Mesodermal cell (in vitro differentiated cells): ENCODE measurements at regions not wholly inside any gene's neighbourhood (a gene's known extent, or its start where the extent isn't known, plus 50 kb on each side); places are given as distances from the start of the nearest gene placed in this dataset.

Experiments
- H3K27ac ChIP-seq: 2 replicates; pipeline ENCODE4 v1.7.0; 2013; ENCODE audit warnings: mild to moderate bottlenecking, low read depth, low read length, moderate library complexity; ENCODE audit not compliant: severe bottlenecking
- H3K36me3 ChIP-seq: 2 replicates; pipeline ENCODE4 v1.7.1; 2013; ENCODE audit warnings: mild to moderate bottlenecking, low read length, moderate library complexity; ENCODE audit not compliant: control insufficient read depth, insufficient read depth
- H3K4me1 ChIP-seq: one replicate; pipeline ENCODE4 v1.7.1; 2013; ENCODE audit warnings: mild to moderate bottlenecking, low read length; ENCODE audit not compliant: insufficient read depth, control insufficient read depth, poor library complexity, severe bottlenecking
- H3K4me3 ChIP-seq: 2 replicates; pipeline ENCODE4 v1.7.0; 2013; ENCODE audit warnings: low read length, control low read depth, mild to moderate bottlenecking; ENCODE audit not compliant: insufficient read depth, poor library complexity, severe bottlenecking; ENCODE audit errors: extremely low read depth
- H3K9me3 ChIP-seq: 2 replicates; pipeline ENCODE4 v1.7.1; 2013; ENCODE audit warnings: mild to moderate bottlenecking, low read length, moderate library complexity; ENCODE audit not compliant: control insufficient read depth
- WGBS, 2 experiments: methylation state at CpG; one replicate each; pipeline ENCODE4 v1.1.5; 2013; ENCODE audit warnings: missing lambda C conversion rate in 2 of 2; ENCODE audit not compliant: insufficient coverage in 2 of 2; 5-methylcytosine and 5-hydroxymethylcytosine counted together

DNA sequence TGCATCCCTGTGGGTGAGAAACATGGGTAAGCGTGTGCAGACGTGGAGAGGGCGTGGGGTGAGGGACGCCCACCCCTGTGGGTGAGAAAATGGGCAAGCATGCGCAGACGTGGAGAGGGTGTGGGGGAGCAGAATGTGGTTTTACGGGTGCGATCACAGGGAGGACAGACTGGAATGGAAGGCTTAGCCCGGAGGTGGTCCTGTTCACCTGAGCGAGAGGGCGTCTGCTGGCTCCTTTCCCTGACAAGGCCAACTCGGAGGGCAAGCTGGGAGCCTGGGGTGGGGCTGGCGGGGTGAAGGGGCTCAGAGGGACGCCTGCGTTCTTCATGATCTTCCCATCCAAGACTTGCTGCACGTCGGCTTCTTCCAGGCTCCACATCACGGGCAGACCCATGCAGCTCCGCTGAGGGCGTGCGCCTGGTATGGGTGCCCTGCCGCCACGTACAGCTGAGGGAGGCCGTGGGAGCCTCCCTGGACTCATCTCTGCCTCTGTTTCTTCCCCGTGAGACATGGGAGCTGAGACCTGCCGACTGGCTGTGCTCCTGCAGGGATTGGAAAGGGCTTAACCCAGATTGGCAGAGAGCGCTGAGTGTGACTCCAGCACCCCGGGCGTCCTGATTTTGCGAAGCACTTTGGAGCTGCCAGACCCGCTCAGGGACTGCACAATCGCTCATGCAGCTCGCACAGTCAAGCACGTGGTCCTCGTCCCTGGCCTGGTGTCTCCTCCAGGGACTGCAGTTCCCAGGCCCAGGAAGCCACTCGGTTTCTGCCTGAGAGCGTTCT is 74.3 kb upstream of the SHH start:
- H3K4me3 ChIP-seq = no peak overlapping the region
- 91 to 94% methylated on average over 33 to 36 of the region's 37 CpGs for WGBS, 2 experiments

DNA sequence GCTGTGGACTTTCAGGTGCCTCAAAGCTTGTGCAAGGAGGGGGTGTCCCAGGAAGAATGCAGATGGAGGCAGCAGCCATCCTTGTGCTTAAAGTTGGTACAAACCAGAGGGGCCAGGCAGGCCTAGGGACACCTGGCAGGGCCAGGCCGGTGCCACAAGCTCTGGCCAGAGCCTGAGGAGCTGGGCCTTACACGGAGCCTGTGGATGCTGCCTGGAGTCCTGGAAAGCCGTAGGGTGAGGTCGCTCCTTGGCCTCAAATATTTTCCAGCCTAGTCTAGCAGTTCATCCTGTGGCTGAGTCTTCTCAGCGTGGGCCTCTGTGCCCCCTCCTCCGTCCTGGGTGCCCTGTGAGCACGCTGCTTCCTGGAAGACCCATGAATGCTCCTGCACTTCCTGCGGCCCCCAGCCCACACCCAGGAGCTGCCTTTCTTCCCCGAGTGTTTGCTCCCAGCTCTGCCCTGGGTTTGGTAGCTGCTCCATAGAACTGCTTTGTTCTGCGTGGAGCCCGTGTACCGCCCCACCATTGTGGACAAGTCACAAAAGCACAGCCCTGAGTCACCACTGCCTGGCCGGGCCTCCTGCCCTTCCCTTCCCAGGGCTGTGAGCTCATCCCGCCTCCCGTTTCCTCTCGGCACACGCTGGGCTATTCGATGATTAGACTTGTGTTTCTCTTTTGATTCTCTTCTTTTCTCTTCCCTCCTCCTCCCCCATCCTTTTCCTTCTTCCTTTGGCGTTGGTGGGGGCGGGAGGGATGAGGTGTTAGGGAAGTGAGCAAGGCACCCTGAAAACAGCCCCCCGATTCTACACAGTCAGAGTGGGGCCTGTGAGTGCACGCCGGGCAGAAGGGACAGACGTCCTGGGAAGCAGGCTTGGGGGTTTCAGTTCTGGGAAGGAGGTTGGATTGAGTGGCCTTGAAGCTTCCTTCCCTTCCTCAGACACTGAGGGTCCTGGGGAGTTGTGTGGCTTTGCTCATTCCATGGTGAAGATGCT is 73.2 kb upstream of the SHH start:
- H3K4me1 ChIP-seq = peaks cover 10% of the 10 kb centered on the region
- H3K36me3 ChIP-seq = no peaks in the 10 kb centered on the region
- 75 to 89% methylated on average over 15 to 19 of the region's 24 CpGs for WGBS, 2 experiments
- no peaks in the 10 kb centered on the region for H3K9me3 ChIP-seq
- H3K4me3 ChIP-seq = no peak overlapping the region
- peak overlapping the region; percentile 89 for H3K27ac ChIP-seq

More for the DNA sequence above, 74.3 kb upstream of the SHH start:
- Histone ChIP-seq H3K27ac (no peak overlapping the region), H3K4me1 (peaks cover 10% of the 10 kb centered on the region), H3K36me3 (no peaks in the 10 kb centered on the region), H3K9me3 (no peaks in the 10 kb centered on the region)

DNA sequence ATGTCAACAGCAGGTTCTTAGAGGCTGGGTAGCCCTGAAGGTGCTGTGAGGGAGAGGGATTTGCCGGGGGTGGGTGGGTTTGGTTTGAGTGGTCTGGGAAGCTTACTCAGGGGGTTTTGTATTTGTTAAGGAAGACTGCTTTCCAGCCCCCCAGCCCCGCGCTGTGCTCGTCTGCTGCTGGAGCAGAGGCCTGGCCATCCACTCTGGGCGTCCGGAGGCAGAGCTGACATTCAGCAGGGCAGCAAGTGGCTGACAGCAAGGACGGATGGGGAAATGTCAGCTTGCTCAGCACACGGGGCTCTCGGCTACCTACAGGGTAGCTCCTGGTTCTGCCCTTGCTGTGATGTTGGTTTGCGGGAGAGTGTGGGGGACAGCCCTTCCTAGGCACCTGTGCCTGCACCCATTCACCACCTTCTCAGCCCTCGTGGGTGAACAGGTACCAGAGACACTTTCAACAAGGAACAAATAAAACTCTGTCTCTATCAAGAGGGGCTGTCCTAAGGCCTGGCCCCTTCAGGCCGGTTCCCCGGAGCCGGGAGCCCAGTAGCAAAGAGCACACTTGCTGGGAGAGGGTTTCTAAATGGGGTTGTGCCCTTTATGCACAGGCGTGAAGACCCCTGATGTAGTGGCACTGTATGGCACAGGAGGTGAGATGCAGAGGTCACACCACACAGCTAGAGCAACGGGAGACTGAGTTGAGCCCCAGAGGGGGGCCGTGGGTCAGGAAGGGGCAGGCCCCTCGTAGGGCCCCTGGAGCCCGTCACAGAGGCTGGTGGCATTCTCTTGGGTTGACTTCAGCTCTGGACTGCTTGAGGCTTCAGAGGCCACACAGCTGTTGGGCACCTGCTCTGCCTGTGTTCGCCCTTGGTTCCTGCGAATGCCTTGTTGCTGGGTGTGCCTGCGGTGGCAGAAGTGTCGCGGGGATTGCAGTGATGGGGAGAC is 72.2 kb upstream of the SHH start:
- no peak overlapping the region for H3K4me3 ChIP-seq
- 87 to 94% methylated on average over 18 to 21 of the region's 24 CpGs for WGBS, 2 experiments
- H3K27ac ChIP-seq = peak overlapping the region; percentile 89
- H3K9me3 ChIP-seq = no peaks in the 10 kb centered on the region
- peaks cover 10% of the 10 kb centered on the region for H3K4me1 ChIP-seq
- no peaks in the 10 kb centered on the region for H3K36me3 ChIP-seq

DNA sequence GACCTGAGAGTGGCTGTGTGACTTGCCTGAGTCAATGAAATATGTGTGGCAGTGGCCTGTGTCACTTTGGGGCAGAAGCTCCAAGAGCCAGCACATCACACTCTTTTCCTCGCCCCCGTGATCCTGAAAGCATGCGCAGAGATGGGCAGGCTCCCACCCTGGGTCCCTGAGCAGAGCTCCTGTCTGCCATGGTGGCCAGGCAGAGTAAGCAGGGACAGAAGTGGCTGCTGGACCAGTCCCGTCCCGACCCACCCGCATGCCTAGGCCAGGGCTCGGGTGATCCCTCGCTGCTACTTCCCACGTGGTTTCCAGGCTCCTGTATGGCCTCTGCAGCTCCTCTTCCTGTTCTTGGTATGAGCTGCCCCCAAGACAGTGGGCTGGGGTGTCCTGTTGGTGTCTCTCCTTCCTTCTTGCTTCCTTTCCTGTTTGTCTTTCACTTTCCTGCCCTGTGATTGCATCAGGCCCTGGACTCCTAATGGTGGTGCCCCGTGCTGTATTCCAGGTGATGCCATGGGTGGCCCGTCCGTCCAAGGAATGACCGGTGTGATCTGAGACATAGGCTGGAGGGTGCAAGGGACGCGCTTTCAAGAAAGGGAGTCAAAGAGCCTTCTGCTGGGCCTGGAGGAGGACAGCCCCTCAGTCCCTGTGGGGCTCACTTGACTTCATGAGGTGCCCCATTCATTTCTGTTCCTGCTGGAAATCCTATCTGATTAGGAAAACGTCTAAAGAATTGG is 71.4 kb upstream of the SHH start:
- Histone ChIP-seq H3K36me3 (no peaks in the 10 kb centered on the region), H3K4me3 (no peak overlapping the region), H3K27ac (no peak overlapping the region), H3K9me3 (no peaks in the 10 kb centered on the region), H3K4me1 (peaks cover 10% of the 10 kb centered on the region)
- WGBS, 2 experiments = 89 to 94% methylated on average over 15 to 16 of the region's 16 CpGs

DNA sequence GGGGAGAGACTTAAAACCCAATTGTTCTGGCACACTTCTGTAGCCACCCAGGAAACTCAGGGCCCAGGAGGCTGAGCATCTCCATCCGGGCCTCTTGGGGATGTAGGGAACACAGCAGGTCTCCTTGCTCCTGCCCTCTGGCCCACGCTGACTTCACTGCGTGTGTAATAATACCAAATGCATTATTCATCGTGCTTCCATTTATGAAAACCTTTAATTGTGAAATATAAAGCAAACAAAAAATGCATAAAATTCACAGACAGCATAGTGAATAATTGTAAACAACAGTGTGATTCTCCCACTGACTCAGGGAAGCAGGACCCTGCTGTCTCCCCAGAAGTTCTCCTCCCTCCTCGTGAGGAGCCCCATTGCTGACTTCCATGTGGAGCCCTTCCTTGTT is 70.3 kb upstream of the SHH start:
- Histone ChIP-seq H3K4me1 (peaks cover 10% of the 10 kb centered on the region), H3K4me3 (no peak overlapping the region), H3K9me3 (no peaks in the 10 kb centered on the region), H3K36me3 (no peaks in the 10 kb centered on the region), H3K27ac (no peak overlapping the region)
- WGBS, 2 experiments = 92 to 100% methylated on average over 1 to 2 of the region's 5 CpGs

DNA sequence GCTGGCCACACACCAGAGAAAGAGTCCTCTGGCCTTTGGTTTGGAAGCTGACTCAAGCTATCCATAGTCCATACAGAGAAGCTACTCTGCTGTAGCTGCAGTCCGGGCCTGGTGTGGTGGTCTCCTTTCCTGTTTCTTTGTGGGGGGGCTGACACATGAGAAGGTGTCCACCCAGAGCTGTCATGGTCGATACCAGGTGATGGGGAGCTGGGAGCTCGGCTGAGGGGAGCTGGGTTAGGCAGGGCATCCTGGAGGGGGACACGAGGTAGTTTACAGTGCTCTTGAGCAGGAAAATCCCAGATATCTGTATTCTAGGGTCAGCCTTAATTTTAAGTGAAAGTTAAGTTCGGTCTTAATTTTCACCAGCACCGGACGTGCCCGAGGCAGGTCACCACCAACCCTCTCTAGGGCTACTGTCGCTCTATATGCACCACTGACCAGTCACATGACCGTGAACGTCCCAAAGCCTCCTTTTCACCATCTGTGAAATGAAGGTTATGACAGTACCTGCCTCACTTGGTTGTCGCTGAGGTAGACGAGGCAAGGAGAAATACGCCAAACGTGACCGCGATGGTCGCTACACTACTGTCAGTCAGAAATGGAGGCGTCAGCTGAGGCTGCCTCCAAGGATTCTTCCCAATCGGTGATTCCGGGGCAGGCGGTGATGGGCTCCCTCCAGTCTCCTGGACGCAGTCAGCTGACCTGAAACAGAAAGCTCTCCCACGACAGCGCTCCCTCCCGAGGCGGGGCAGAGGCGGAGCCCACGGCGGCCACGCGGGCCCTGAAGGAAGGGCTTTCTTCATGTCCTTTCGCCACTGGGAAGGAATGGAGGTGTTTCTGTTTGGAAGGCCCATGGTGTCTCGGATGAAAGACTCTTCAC is 69.4 kb upstream of the SHH start:
- H3K4me1 ChIP-seq = peaks cover 10% of the 10 kb centered on the region
- H3K4me3 ChIP-seq = no peak overlapping the region
- H3K36me3 ChIP-seq = no peaks in the 10 kb centered on the region
- H3K9me3 ChIP-seq = no peaks in the 10 kb centered on the region
- WGBS, 2 experiments = 86 to 90% methylated on average over 32 to 33 of the region's 34 CpGs
- H3K27ac ChIP-seq = no peak overlapping the region

DNA sequence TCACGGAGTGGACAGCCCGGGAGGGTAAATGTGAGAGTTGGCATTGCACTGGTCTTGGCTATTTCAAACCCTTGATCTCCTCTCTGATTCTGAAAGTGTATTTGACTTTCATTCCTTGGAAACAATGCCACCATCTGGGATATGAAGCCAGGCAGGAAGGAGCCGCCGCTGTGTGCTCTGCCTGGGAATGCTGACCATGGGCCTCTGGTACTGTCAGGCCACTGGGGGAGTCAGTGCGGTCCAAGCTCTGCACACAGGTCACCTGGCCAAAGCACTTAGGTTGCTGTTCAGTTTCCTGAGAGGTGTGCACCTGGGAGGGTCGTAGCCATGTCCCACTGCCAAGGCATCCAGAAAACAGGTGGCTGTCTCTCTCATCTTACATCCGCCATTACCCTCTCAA is 68.5 kb upstream of the SHH start:
- Histone ChIP-seq H3K4me1 (peaks cover 6% of the 10 kb centered on the region), H3K27ac (no peak overlapping the region), H3K36me3 (no peaks in the 10 kb centered on the region), H3K9me3 (no peaks in the 10 kb centered on the region), H3K4me3 (no peak overlapping the region)
- 95% methylated on average over 6 to 7 of the region's 7 CpGs for WGBS, 2 experiments

DNA sequence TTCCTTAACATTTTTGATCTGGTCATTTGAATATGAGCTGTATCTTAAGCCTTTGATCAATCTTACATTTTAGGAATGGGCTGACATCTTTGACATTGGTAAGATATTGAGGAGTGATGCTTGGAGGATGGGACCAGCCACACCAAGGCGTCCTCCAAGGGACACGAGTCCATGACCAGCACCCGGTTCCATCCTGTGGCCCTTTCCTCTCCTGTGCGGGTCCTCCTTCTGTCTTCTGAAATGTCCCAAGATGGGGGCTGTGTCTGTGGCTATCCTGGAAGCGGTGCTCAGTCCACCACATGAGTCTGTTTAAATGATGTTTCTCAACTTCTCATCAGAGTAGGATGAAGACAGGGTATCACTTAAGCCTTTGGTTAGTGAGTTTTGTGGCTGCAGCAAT is 67.3 kb upstream of the SHH start:
- no peaks in the 10 kb centered on the region for H3K9me3 ChIP-seq
- 80 to 86% methylated on average over 3 to 4 of the region's 5 CpGs for WGBS, 2 experiments
- H3K4me1 ChIP-seq = no peaks in the 10 kb centered on the region
- no peaks in the 10 kb centered on the region for H3K36me3 ChIP-seq
- no peak overlapping the region for H3K4me3 ChIP-seq
- no peak overlapping the region for H3K27ac ChIP-seq

DNA sequence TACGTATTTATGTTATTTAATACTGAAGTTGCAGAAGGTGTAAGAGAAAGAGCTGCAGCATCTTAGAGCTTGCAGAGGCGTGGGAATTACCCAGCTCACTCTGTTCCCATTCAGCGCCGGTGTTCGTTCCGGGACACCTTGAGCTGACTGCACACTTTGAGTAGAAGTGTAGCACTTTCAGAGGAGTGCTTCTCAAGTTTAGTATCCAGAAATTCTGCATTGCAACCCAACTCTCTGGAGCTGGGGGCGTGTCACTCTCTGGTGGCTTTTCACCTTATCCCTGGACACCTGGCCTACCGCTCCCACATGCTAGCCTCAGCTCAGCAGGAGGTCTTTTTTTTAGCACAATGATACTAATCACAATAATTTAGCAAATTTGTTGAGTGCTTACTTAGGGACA is 66.4 kb upstream of the SHH start:
- no peaks in the 10 kb centered on the region for H3K4me1 ChIP-seq
- no peak overlapping the region for H3K27ac ChIP-seq
- WGBS, 2 experiments = 89 to 95% methylated on average over 3 to 4 of the region's 8 CpGs
- no peak overlapping the region for H3K4me3 ChIP-seq
- H3K9me3 ChIP-seq = no peaks in the 10 kb centered on the region
- no peaks in the 10 kb centered on the region for H3K36me3 ChIP-seq
